ENCODE measurements at regions not wholly inside any gene's neighbourhood (a gene's known extent, or its start where the extent isn't known, plus 50 kb on each side); places are given as distances from the start of the nearest gene placed in this dataset.

GRCh38 chr5:93340881-93341280, 240.1 kb downstream of the NR2F1-AS1 start:
- TF ChIP-seq NFIC (IDR thresholded peaks at IDR 0.05), result no peak
- TF ChIP-seq YY1 (IDR thresholded peaks at IDR 0.05; ENCODE audit: low read depth), result no peak
- TF ChIP-seq FOXM1 (IDR thresholded peaks at IDR 0.05; ENCODE audit: borderline replicate concordance, low read depth), result no peak
- no peak for TF ChIP-seq TCF12 (IDR thresholded peaks at IDR 0.05; ENCODE audit: low read depth)
- no peak for TF ChIP-seq EP300 (IDR thresholded peaks at IDR 0.05; ENCODE audit: borderline replicate concordance)
- no peak for TF ChIP-seq TEAD4 (IDR thresholded peaks at IDR 0.05)
- no peak for TF ChIP-seq CEBPB (IDR thresholded peaks at IDR 0.05)
- TF ChIP-seq, protein P1, sequence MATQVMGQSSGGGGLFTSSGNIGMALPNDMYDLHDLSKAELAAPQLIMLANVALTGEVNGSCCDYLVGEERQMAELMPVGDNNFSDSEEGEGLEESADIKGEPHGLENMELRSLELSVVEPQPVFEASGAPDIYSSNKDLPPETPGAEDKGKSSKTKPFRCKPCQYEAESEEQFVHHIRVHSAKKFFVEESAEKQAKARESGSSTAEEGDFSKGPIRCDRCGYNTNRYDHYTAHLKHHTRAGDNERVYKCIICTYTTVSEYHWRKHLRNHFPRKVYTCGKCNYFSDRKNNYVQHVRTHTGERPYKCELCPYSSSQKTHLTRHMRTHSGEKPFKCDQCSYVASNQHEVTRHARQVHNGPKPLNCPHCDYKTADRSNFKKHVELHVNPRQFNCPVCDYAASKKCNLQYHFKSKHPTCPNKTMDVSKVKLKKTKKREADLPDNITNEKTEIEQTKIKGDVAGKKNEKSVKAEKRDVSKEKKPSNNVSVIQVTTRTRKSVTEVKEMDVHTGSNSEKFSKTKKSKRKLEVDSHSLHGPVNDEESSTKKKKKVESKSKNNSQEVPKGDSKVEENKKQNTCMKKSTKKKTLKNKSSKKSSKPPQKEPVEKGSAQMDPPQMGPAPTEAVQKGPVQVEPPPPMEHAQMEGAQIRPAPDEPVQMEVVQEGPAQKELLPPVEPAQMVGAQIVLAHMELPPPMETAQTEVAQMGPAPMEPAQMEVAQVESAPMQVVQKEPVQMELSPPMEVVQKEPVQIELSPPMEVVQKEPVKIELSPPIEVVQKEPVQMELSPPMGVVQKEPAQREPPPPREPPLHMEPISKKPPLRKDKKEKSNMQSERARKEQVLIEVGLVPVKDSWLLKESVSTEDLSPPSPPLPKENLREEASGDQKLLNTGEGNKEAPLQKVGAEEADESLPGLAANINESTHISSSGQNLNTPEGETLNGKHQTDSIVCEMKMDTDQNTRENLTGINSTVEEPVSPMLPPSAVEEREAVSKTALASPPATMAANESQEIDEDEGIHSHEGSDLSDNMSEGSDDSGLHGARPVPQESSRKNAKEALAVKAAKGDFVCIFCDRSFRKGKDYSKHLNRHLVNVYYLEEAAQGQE (IDR thresholded peaks at IDR 0.05; ENCODE audit: low read depth), result no peak
- TF ChIP-seq CREB1 (IDR thresholded peaks at IDR 0.05; ENCODE audit: low read depth), result no peak
- TF ChIP-seq, protein P2, sequence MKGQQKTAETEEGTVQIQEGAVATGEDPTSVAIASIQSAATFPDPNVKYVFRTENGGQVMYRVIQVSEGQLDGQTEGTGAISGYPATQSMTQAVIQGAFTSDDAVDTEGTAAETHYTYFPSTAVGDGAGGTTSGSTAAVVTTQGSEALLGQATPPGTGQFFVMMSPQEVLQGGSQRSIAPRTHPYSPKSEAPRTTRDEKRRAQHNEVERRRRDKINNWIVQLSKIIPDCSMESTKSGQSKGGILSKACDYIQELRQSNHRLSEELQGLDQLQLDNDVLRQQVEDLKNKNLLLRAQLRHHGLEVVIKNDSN (IDR thresholded peaks at IDR 0.05), result no peak
- TF ChIP-seq ZBTB7A (IDR thresholded peaks at IDR 0.05; ENCODE audit: low read depth), result no peak
- TF ChIP-seq, protein P3, sequence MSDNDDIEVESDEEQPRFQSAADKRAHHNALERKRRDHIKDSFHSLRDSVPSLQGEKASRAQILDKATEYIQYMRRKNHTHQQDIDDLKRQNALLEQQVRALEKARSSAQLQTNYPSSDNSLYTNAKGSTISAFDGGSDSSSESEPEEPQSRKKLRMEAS (IDR thresholded peaks at IDR 0.05), result no peak
- TF ChIP-seq TAF1 (IDR thresholded peaks at IDR 0.05; ENCODE audit: low read depth), result no peak
- no peak for TF ChIP-seq EGR1 (IDR thresholded peaks at IDR 0.05)
- TF ChIP-seq RAD21 (IDR thresholded peaks at IDR 0.05; ENCODE audit: low read depth), result no peak

GRCh38 chr5:93337138-93337537, 243.9 kb downstream of the NR2F1-AS1 start:
- TF ChIP-seq TEAD4 (IDR thresholded peaks at IDR 0.05) (no peak), ZBTB7A (IDR thresholded peaks at IDR 0.05; ENCODE audit: low read depth) (no peak), EGR1 (IDR thresholded peaks at IDR 0.05) (no peak), RAD21 (IDR thresholded peaks at IDR 0.05; ENCODE audit: low read depth) (no peak), NFIC (IDR thresholded peaks at IDR 0.05) (no peak), EP300 (IDR thresholded peaks at IDR 0.05; ENCODE audit: borderline replicate concordance) (no peak), YY1 (IDR thresholded peaks at IDR 0.05; ENCODE audit: low read depth) (no peak), CREB1 (IDR thresholded peaks at IDR 0.05; ENCODE audit: low read depth) (no peak), CEBPB (IDR thresholded peaks at IDR 0.05) (no peak), FOXM1 (IDR thresholded peaks at IDR 0.05; ENCODE audit: borderline replicate concordance, low read depth) (no peak), TCF12 (IDR thresholded peaks at IDR 0.05; ENCODE audit: low read depth) (no peak), TAF1 (IDR thresholded peaks at IDR 0.05; ENCODE audit: low read depth) (no peak)
- TF ChIP-seq, protein P1 (IDR thresholded peaks at IDR 0.05; ENCODE audit: low read depth), result no peak
- TF ChIP-seq, protein P2 (IDR thresholded peaks at IDR 0.05), result no peak
- TF ChIP-seq, protein P3 (IDR thresholded peaks at IDR 0.05), result no peak

GRCh38 chr5:93336330-93337110, 244.5 kb downstream of the NR2F1-AS1 start:
- no peak for TF ChIP-seq TEAD4 (IDR thresholded peaks at IDR 0.05)
- TF ChIP-seq EP300 (IDR thresholded peaks at IDR 0.05; ENCODE audit: borderline replicate concordance), result no peak
- no peak for TF ChIP-seq CREB1 (IDR thresholded peaks at IDR 0.05; ENCODE audit: low read depth)
- TF ChIP-seq RAD21 (IDR thresholded peaks at IDR 0.05; ENCODE audit: low read depth), result no peak
- TF ChIP-seq NFIC (IDR thresholded peaks at IDR 0.05), result no peak
- TF ChIP-seq EGR1 (IDR thresholded peaks at IDR 0.05), result no peak
- no peak for TF ChIP-seq FOXM1 (IDR thresholded peaks at IDR 0.05; ENCODE audit: borderline replicate concordance, low read depth)
- no peak for TF ChIP-seq TAF1 (IDR thresholded peaks at IDR 0.05; ENCODE audit: low read depth)
- TF ChIP-seq, protein P1 (IDR thresholded peaks at IDR 0.05; ENCODE audit: low read depth), result no peak
- no peak for TF ChIP-seq CEBPB (IDR thresholded peaks at IDR 0.05)
- TF ChIP-seq ZBTB7A (IDR thresholded peaks at IDR 0.05; ENCODE audit: low read depth), result no peak
- no peak for TF ChIP-seq YY1 (IDR thresholded peaks at IDR 0.05; ENCODE audit: low read depth)
- TF ChIP-seq, protein P2 (IDR thresholded peaks at IDR 0.05), result no peak
- TF ChIP-seq TCF12 (IDR thresholded peaks at IDR 0.05; ENCODE audit: low read depth), result no peak
- TF ChIP-seq, protein P3 (IDR thresholded peaks at IDR 0.05), result no peak
